HG02798 (cell line): ENCODE measurements at regions not wholly inside any gene's neighbourhood (a gene's known extent, or its start where the extent isn't known, plus 50 kb on each side); places are given as distances from the start of the nearest gene placed in this dataset.

ENCODE experiments used
- ATAC-seq: cut with Tn5 transposase; IDR thresholded peaks from one replicate; pipeline ENCODE4 v1.9.1; 2021; ENCODE audit warnings: mild to moderate bottlenecking; ENCODE audit not compliant: unreplicated experiment, poor library complexity

- ATAC-seq = no peak
Measured at GRCh38 chr10:118978998-118979350, 50.5 kb upstream of the NANOS1 start.

GRCh38 chr10:118979661-118980060 is 49.9 kb upstream of the NANOS1 start:
- ATAC-seq = no peak
